ENCODE measurements at regions not wholly inside any gene's neighbourhood (a gene's known extent, or its start where the extent isn't known, plus 50 kb on each side); places are given as distances from the start of the nearest gene placed in this dataset.

GRCh38 chr2:46844443-46844842 is 71.2 kb downstream of the MCFD2 start:
- Mint-ChIP-seq H3K27me3 (ENCODE audit: unreplicated experiment) (peaks cover 2% of the 10 kb centered on the region), H3K36me3 (ENCODE audit: low read depth, unreplicated experiment) (no peaks in the 10 kb centered on the region), H3K9me3 (ENCODE audit: unreplicated experiment) (no peaks in the 10 kb centered on the region), H3K4me3 (ENCODE audit: unreplicated experiment) (no peak overlapping the region), H3K27ac (ENCODE audit: unreplicated experiment) (no peak overlapping the region), H3K4me1 (ENCODE audit: unreplicated experiment) (peaks cover 18% of the 10 kb centered on the region)
- no peak for DNase-seq (ENCODE audit: low spot score)
- TF ChIP-seq CTCF (IDR thresholded peaks at IDR 0.05; ENCODE audit: unreplicated experiment): no peak

GRCh38 chr2:46844034-46844433 is 71.6 kb downstream of the MCFD2 start:
- no peak for DNase-seq (ENCODE audit: low spot score)
- H3K27ac Mint-ChIP-seq (ENCODE audit: unreplicated experiment): peak overlapping the region; percentile 3
- no peaks in the 10 kb centered on the region for H3K9me3 Mint-ChIP-seq (ENCODE audit: unreplicated experiment)
- H3K36me3 Mint-ChIP-seq (ENCODE audit: low read depth, unreplicated experiment): no peaks in the 10 kb centered on the region
- H3K4me1 Mint-ChIP-seq (ENCODE audit: unreplicated experiment): peaks cover 18% of the 10 kb centered on the region
- peaks cover 2% of the 10 kb centered on the region for H3K27me3 Mint-ChIP-seq (ENCODE audit: unreplicated experiment)
- no peak for TF ChIP-seq CTCF (IDR thresholded peaks at IDR 0.05; ENCODE audit: unreplicated experiment)
- no peak overlapping the region for H3K4me3 Mint-ChIP-seq (ENCODE audit: unreplicated experiment)

GRCh38 chr2:46843316-46843715 is 72.3 kb downstream of the MCFD2 start:
- TF ChIP-seq CTCF (IDR thresholded peaks at IDR 0.05; ENCODE audit: unreplicated experiment): no peak
- Mint-ChIP-seq H3K4me1 (ENCODE audit: unreplicated experiment) (peaks cover 18% of the 10 kb centered on the region), H3K27me3 (ENCODE audit: unreplicated experiment) (peaks cover 2% of the 10 kb centered on the region), H3K27ac (ENCODE audit: unreplicated experiment) (no peak overlapping the region), H3K9me3 (ENCODE audit: unreplicated experiment) (no peaks in the 10 kb centered on the region), H3K4me3 (ENCODE audit: unreplicated experiment) (no peak overlapping the region), H3K36me3 (ENCODE audit: low read depth, unreplicated experiment) (no peaks in the 10 kb centered on the region)
- no peak for DNase-seq (ENCODE audit: low spot score)

- Mint-ChIP-seq H3K36me3 (ENCODE audit: low read depth, unreplicated experiment) (no peaks in the 10 kb centered on the region), H3K4me3 (ENCODE audit: unreplicated experiment) (no peak overlapping the region), H3K4me1 (ENCODE audit: unreplicated experiment) (peaks cover 18% of the 10 kb centered on the region), H3K27me3 (ENCODE audit: unreplicated experiment) (peaks cover 2% of the 10 kb centered on the region), H3K9me3 (ENCODE audit: unreplicated experiment) (no peaks in the 10 kb centered on the region), H3K27ac (ENCODE audit: unreplicated experiment) (no peak overlapping the region)
- no peak for DNase-seq (ENCODE audit: low spot score)
- no peak for TF ChIP-seq CTCF (IDR thresholded peaks at IDR 0.05; ENCODE audit: unreplicated experiment)
Observed at GRCh38 chr2:46842876-46843275, 72.7 kb downstream of the MCFD2 start.

GRCh38 chr2:46841621-46842020 is 74.0 kb downstream of the MCFD2 start:
- Mint-ChIP-seq H3K4me1 (ENCODE audit: unreplicated experiment) (peaks cover 18% of the 10 kb centered on the region), H3K36me3 (ENCODE audit: low read depth, unreplicated experiment) (no peaks in the 10 kb centered on the region), H3K27me3 (ENCODE audit: unreplicated experiment) (peaks cover 2% of the 10 kb centered on the region), H3K4me3 (ENCODE audit: unreplicated experiment) (no peak overlapping the region), H3K27ac (ENCODE audit: unreplicated experiment) (no peak overlapping the region), H3K9me3 (ENCODE audit: unreplicated experiment) (no peaks in the 10 kb centered on the region)
- no peak for TF ChIP-seq CTCF (IDR thresholded peaks at IDR 0.05; ENCODE audit: unreplicated experiment)
- no peak for DNase-seq (ENCODE audit: low spot score)
